Body of pancreas (tissue), 4 donors: ENCODE measurements at regions not wholly inside any gene's neighbourhood (a gene's known extent, or its start where the extent isn't known, plus 50 kb on each side); places are given as distances from the start of the nearest gene placed in this dataset.
"Not testable (repeated sequence)": the region's sequence is repeated elsewhere in the genome, so short reads cannot be mapped to it uniquely, and the experiment has no call there.

ENCODE experiments used
- POLR2A ChIP-seq, 3 donors: fragments of 450-650 bp; IDR thresholded peaks; one replicate each; pipeline ENCODE4 v1.6.1; 2016; ENCODE audit warnings: antibody characterized with exemption in 3 of 3, mild to moderate bottlenecking in 2 of 3
- TF ChIP-seq, protein P1 (sequence below), 7 experiments: fragments of 450-650 bp in 4 of 7; fragments of 200-600 bp in 3 of 7; sonication (generic) in 3 of 7; IDR thresholded peaks; one replicate each; pipeline ENCODE4 v1.5.1; 2016 to 2019; ENCODE audit warnings: antibody characterized with exemption in 7 of 7

DNA sequence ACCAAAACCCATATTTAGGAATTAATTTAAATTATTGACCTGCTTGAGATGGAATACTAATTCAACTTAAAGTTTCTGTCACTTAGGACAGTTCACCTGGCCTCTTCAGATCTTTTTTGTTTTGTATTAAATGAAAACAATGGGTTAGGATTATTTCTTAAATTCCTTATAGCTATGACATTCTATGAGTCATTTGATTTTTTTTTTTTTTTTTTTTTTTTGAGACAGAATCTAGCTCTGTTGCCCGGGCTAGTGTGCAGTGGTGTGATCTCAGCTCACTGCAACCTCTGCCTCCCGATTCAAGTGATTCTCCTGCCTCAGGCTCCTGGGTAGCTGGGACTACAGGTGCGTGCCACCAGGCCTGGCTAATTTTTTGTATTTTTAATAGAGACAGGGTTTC lies 431.6 kb downstream of the ISL1 start:
- TF ChIP-seq, protein P1, sequence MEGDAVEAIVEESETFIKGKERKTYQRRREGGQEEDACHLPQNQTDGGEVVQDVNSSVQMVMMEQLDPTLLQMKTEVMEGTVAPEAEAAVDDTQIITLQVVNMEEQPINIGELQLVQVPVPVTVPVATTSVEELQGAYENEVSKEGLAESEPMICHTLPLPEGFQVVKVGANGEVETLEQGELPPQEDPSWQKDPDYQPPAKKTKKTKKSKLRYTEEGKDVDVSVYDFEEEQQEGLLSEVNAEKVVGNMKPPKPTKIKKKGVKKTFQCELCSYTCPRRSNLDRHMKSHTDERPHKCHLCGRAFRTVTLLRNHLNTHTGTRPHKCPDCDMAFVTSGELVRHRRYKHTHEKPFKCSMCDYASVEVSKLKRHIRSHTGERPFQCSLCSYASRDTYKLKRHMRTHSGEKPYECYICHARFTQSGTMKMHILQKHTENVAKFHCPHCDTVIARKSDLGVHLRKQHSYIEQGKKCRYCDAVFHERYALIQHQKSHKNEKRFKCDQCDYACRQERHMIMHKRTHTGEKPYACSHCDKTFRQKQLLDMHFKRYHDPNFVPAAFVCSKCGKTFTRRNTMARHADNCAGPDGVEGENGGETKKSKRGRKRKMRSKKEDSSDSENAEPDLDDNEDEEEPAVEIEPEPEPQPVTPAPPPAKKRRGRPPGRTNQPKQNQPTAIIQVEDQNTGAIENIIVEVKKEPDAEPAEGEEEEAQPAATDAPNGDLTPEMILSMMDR (IDR thresholded peaks at IDR 0.05) = not testable (repeated sequence)
- TF ChIP-seq POLR2A (IDR thresholded peaks at IDR 0.05) = not testable (repeated sequence)
